Loucy (cell line): ENCODE measurements at regions not wholly inside any gene's neighbourhood (a gene's known extent, or its start where the extent isn't known, plus 50 kb on each side); places are given as distances from the start of the nearest gene placed in this dataset.

ENCODE experiments used
- H2AFZ ChIP-seq: fragments of 200-600 bp; sonication (generic); 2 replicates; pipeline ENCODE4 v1.6.0; 2016; ENCODE audit warnings: antibody characterized with exemption, mild to moderate bottlenecking, low read length, moderate library complexity
- H3F3A ChIP-seq: fragments of 200-600 bp; 2 replicates; pipeline ENCODE4 v1.6.0; 2016; ENCODE audit warnings: antibody characterized with exemption, low read depth, mild to moderate bottlenecking
- H3K27me3 ChIP-seq: fragments of 200-600 bp; sonication (generic); 2 replicates; pipeline ENCODE4 v1.6.1; 2014; ENCODE audit warnings: low read length, mild to moderate bottlenecking; ENCODE audit not compliant: insufficient read depth, poor library complexity, severe bottlenecking
- H3K36me3 ChIP-seq: fragments of 200-600 bp; sonication (generic); 2 replicates; pipeline ENCODE4 v1.6.1; 2016; ENCODE audit warnings: low read length; ENCODE audit not compliant: insufficient read depth
- H3K4me1 ChIP-seq: fragments of 200-600 bp; sonication (generic); 2 replicates; pipeline ENCODE4 v1.5.1; 2014; ENCODE audit warnings: low read length, mild to moderate bottlenecking; ENCODE audit not compliant: insufficient read depth, poor library complexity, severe bottlenecking
- H3K4me2 ChIP-seq: fragments of 200-600 bp; sonication (generic); 2 replicates; pipeline ENCODE4 v1.6.0; 2014; ENCODE audit warnings: antibody characterized with exemption, low read length, low read depth, mild to moderate bottlenecking; ENCODE audit not compliant: poor library complexity, severe bottlenecking
- H3K4me3 ChIP-seq: fragments of 200-600 bp; sonication (generic); 2 replicates; pipeline ENCODE4 v1.5.1; 2014; ENCODE audit warnings: low read length, mild to moderate bottlenecking, mixed read lengths; ENCODE audit not compliant: poor library complexity, severe bottlenecking
- H3K79me2 ChIP-seq: fragments of 200-600 bp; sonication (generic); 2 replicates; pipeline ENCODE4 v1.6.1; 2014; ENCODE audit warnings: low read length; ENCODE audit not compliant: insufficient read depth
- H3K9ac ChIP-seq: fragments of 200-600 bp; sonication (generic); 2 replicates; pipeline ENCODE4 v1.6.0; 2014; ENCODE audit warnings: mild to moderate bottlenecking, low read depth, low read length, moderate library complexity; ENCODE audit not compliant: poor library complexity, severe bottlenecking
- H3K9me2 ChIP-seq: fragments of 200-600 bp; sonication (generic); replicated peaks from 2 replicates; pipeline ENCODE4 v1.6.1; 2016; ENCODE audit warnings: low read depth, low read length, mixed read lengths
- H3K9me3 ChIP-seq: fragments of 200-600 bp; sonication (generic); 2 replicates; pipeline ENCODE4 v1.6.1; 2014; ENCODE audit warnings: mild to moderate bottlenecking, antibody characterized with exemption, low read length, low read depth; ENCODE audit not compliant: insufficient read depth
- H4K20me1 ChIP-seq: fragments of 200-600 bp; sonication (generic); 2 replicates; pipeline ENCODE4 v1.6.0; 2014; ENCODE audit warnings: antibody characterized with exemption, low read length, mild to moderate bottlenecking; ENCODE audit not compliant: insufficient read depth, poor library complexity, severe bottlenecking
- CTCF ChIP-seq: fragments of 200-600 bp; sonication (generic); conservative IDR thresholded peaks from 2 replicates; pipeline ENCODE4 v1.5.1; 2014; ENCODE audit warnings: mild to moderate bottlenecking, antibody characterized with exemption, low read length
- EZH2phosphoT487 ChIP-seq: fragments of 200-600 bp; IDR thresholded peaks from 2 replicates; pipeline ENCODE4 v1.6.1; 2018; ENCODE audit warnings: antibody characterized with exemption, mild to moderate bottlenecking, moderate library complexity, borderline replicate concordance

DNA sequence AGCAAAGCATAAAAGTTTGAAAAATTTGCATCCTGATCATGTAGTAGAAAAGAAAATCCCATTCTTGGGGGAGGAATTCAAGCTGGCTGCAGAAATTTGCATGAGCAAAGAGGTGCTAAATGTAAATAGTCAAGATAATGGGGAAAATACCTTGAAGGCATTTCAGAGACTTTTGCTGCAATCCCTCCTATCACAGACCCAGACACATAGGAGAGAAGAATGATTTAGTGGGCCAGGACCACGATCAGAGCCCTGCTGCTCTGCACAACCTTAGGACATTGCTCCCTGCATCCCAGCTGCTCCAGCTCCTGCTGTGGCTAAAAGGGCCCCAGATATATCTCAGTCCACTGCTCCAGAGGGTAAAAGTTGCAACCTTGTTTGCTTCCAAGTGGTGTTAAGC is 1439.7 kb upstream of the AGA start:
- Histone ChIP-seq H3K4me3 (no peak overlapping the region), H3K9me2 (no peaks in the 10 kb centered on the region), H3K9ac (no peak overlapping the region), H3K9me3 (peaks cover 7% of the 10 kb centered on the region; the same call in 1 of the 2 replicates), H3K4me2 (no peak overlapping the region), H3F3A (no peaks in the 10 kb centered on the region), H3K79me2 (no peaks in the 10 kb centered on the region), H2AFZ (no peak overlapping the region), H4K20me1 (no peaks in the 10 kb centered on the region), H3K27me3 (no peaks in the 10 kb centered on the region), H3K4me1 (no peaks in the 10 kb centered on the region), H3K36me3 (no peaks in the 10 kb centered on the region)
- no peak for TF ChIP-seq EZH2phosphoT487
- TF ChIP-seq CTCF = no peak

- TF ChIP-seq EZH2phosphoT487 (no peak), CTCF (no peak)
- H3K4me3 ChIP-seq = no peak overlapping the region
- no peaks in the 10 kb centered on the region for H3K9me2 ChIP-seq
- no peaks in the 10 kb centered on the region for H3K4me1 ChIP-seq
- H3K79me2 ChIP-seq = no peaks in the 10 kb centered on the region
- H3F3A ChIP-seq = no peaks in the 10 kb centered on the region
- H4K20me1 ChIP-seq = no peaks in the 10 kb centered on the region
- no peaks in the 10 kb centered on the region for H3K36me3 ChIP-seq
- H3K4me2 ChIP-seq = no peak overlapping the region
- no peaks in the 10 kb centered on the region for H3K27me3 ChIP-seq
- no peak overlapping the region for H2AFZ ChIP-seq
- no peaks in the 10 kb centered on the region for H3K9me3 ChIP-seq
- H3K9ac ChIP-seq = no peak overlapping the region
Observed at GRCh38 chr4:178894126-178894525, 1451.9 kb upstream of the AGA start.

- peaks cover 6% of the 10 kb centered on the region for H3K4me1 ChIP-seq
- no peaks in the 10 kb centered on the region for H3F3A ChIP-seq
- H2AFZ ChIP-seq = no peak overlapping the region
- no peaks in the 10 kb centered on the region for H3K9me3 ChIP-seq
- no peaks in the 10 kb centered on the region for H3K27me3 ChIP-seq
- no peak overlapping the region for H3K4me3 ChIP-seq
- H3K9me2 ChIP-seq = no peaks in the 10 kb centered on the region
- H3K79me2 ChIP-seq = no peaks in the 10 kb centered on the region
- H4K20me1 ChIP-seq = no peaks in the 10 kb centered on the region
- no peak overlapping the region for H3K4me2 ChIP-seq
- H3K36me3 ChIP-seq = no peaks in the 10 kb centered on the region
- no peak overlapping the region for H3K9ac ChIP-seq
- TF ChIP-seq CTCF (no peak), EZH2phosphoT487 (no peak)
Observed at GRCh38 chr4:178899084-178899483, 1456.8 kb upstream of the AGA start.
